ENCODE measurements at regions not wholly inside any gene's neighbourhood (a gene's known extent, or its start where the extent isn't known, plus 50 kb on each side); places are given as distances from the start of the nearest gene placed in this dataset.

GRCh38 chr13:78102741-78103140 lies 184.1 kb upstream of the EDNRB start:
- ChIA-PET POLR2A (no interaction called here), CTCF (interaction anchor here (1.2 to 1.4 kb wide), 3 partner anchors 19 to 295 kb away, joined by 3 to 8 read pairs (median 5); no protein-coding TSS in a partner anchor)
- H2AFZ ChIP-seq (ENCODE audit: low read depth, low read length) = peak overlapping the region; percentile 11
- intact Hi-C loops (cut with micrococcal nuclease) = no loop called here
- no peaks in the 10 kb centered on the region for H3K79me2 ChIP-seq (ENCODE audit: control insufficient read depth, insufficient read depth, low read length)
- DNase-seq (ENCODE audit: low read depth, low spot score) (no peak), FAIRE-seq (no peak)
- H3K27ac ChIP-seq (ENCODE audit: insufficient read depth, low read depth, low read length) = no peak overlapping the region
- no TSS peak for BruUV-seq (replicated peaks)
- no peaks in the 10 kb centered on the region for H3K9me3 ChIP-seq (replicated peaks; ENCODE audit: control insufficient read depth, insufficient read depth, low read length)
- TF ChIP-seq JUN (IDR thresholded peaks at IDR 0.05; ENCODE audit: borderline replicate concordance, insufficient read depth, insufficient read length, low read depth) (no peak), FOS (IDR thresholded peaks at IDR 0.05; ENCODE audit: borderline replicate concordance, insufficient read depth, low read length) (no peak), POLR2A (IDR thresholded peaks at IDR 0.05; ENCODE audit: low read depth, low read length) (no peak), POLR2AphosphoS5 (IDR thresholded peaks at IDR 0.05; ENCODE audit: insufficient read depth, low read depth, low read length) (no peak), MAX (IDR thresholded peaks at IDR 0.05; ENCODE audit: insufficient read depth, insufficient read length) (no peak), GATA2 (IDR thresholded peaks at IDR 0.05; ENCODE audit: insufficient read depth, insufficient read length, low read depth, low read length) (no peak), MYC (IDR thresholded peaks at IDR 0.05; ENCODE audit: low read depth, low read length) (no peak), EZH2 (IDR thresholded peaks at IDR 0.05; ENCODE audit: borderline replicate concordance, low read depth, low read length, severe bottlenecking) (no peak), CTCF (IDR thresholded peaks at IDR 0.05; ENCODE audit: extremely low read depth in 1 of 2, insufficient read depth in 1 of 2, low read depth in 1 of 2, low read length in 2 of 2) (no peak)
- H4K20me1 ChIP-seq (replicated peaks; ENCODE audit: control insufficient read depth, extremely low read depth, insufficient read depth, low read length) = no peaks in the 10 kb centered on the region
- H3K4me1 ChIP-seq (ENCODE audit: control insufficient read depth, extremely low read depth, insufficient read depth, low read length) = no peaks in the 10 kb centered on the region
- dilution Hi-C loops (cut with MboI; ENCODE audit: extremely low pct_ligation_motif_present, low sequenced_read_pairs) = no loop called here
- no peaks in the 10 kb centered on the region for H3K36me3 ChIP-seq (ENCODE audit: control insufficient read depth in 2 of 2, extremely low read depth in 1 of 2, insufficient read depth in 2 of 2, low read length in 2 of 2)
- no peak overlapping the region for H3K4me3 ChIP-seq (replicated peaks in 1 of 3; ENCODE audit: insufficient read depth in 1 of 3, low read depth in 1 of 3, low read length in 3 of 3)
- no peaks in the 10 kb centered on the region for H3K9me1 ChIP-seq (replicated peaks; ENCODE audit: control insufficient read depth, extremely low read depth, insufficient read depth, low read length)
- H3K4me2 ChIP-seq (ENCODE audit: insufficient read depth, low read length) = no peak overlapping the region
- H3K27me3 ChIP-seq (ENCODE audit: control insufficient read depth in 2 of 2, insufficient read depth in 2 of 2, low read length in 2 of 2) = no peaks in the 10 kb centered on the region
- H3K9ac ChIP-seq (replicated peaks; ENCODE audit: extremely low read depth, insufficient read depth, low read length) = no peak overlapping the region
